Stimulated activated naive CD8-positive, alpha-beta T cell treated with anti-CD3 and anti-CD28 coated beads, Interleukin-15, amount 100 ng/mL, for 72 hours (primary cell): ENCODE measurements at regions not wholly inside any gene's neighbourhood (a gene's known extent, or its start where the extent isn't known, plus 50 kb on each side); places are given as distances from the start of the nearest gene placed in this dataset.
"Not testable (repeated sequence)": the region's sequence is repeated elsewhere in the genome, so short reads cannot be mapped to it uniquely, and the experiment has no call there.

Experiments used
- ATAC-seq: fragments of 150-1000 bp; cut with Tn5 transposase; 2 replicates; pipeline ENCODE4 v1.10.0; 2021; ENCODE audit warnings: mild to moderate bottlenecking, moderate library complexity
- DNase-seq, 2 donors: peaks; one replicate each; pipeline ENCODE4 v3.0.0; 2021 to 2022
- H3K27ac Mint-ChIP-seq, 2 donors: one replicate each; pipeline ENCODE4 v1.8.0; 2022; ENCODE audit warnings: mild to moderate bottlenecking in 2 of 2, mixed read lengths in 2 of 2, moderate library complexity in 2 of 2
- H3K27me3 Mint-ChIP-seq: one replicate; pipeline ENCODE4 v1.8.0; 2022; ENCODE audit warnings: mixed read lengths
- H3K4me1 Mint-ChIP-seq: one replicate; pipeline ENCODE4 v1.8.0; 2022; ENCODE audit warnings: mild to moderate bottlenecking, mixed read lengths
- H3K4me3 Mint-ChIP-seq, 2 donors: one replicate each; pipeline ENCODE4 v1.8.0; 2022; ENCODE audit warnings: mild to moderate bottlenecking in 2 of 2, mixed read lengths in 2 of 2, moderate library complexity in 1 of 2
- H3K9me3 Mint-ChIP-seq, 2 donors: one replicate each; pipeline ENCODE4 v1.8.0; 2022; ENCODE audit warnings: mixed read lengths in 2 of 2

GRCh38 chr4:8992981-8993380 is 121.3 kb upstream of the HMX1 start:
- not testable (repeated sequence) for DNase-seq, H3K9me3 Mint-ChIP-seq, H3K4me1 Mint-ChIP-seq, H3K4me3 Mint-ChIP-seq, ATAC-seq, H3K27me3 Mint-ChIP-seq, H3K27ac Mint-ChIP-seq

DNA sequence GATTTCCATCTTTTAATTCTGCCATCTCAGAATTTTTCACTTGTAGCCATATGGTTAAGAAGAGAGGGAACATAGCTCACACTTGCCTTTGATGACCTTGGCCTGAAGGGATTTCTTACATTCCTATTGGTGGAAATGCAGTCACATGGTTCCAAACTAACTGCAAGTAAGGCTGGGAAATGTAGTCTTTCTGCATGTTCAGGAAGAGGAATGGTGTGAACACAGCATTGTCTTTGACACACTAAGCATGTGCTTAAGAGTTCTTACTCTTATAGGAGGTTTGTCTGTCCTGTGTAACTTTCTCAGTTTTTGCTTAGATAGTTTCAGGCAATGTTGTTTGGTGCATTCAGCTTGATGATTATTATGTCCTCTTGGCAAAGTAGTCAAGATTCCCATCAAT is 119.8 kb upstream of the HMX1 start:
- not testable (repeated sequence) for DNase-seq, H3K27me3 Mint-ChIP-seq, H3K27ac Mint-ChIP-seq, ATAC-seq, H3K9me3 Mint-ChIP-seq, H3K4me3 Mint-ChIP-seq, H3K4me1 Mint-ChIP-seq

DNA sequence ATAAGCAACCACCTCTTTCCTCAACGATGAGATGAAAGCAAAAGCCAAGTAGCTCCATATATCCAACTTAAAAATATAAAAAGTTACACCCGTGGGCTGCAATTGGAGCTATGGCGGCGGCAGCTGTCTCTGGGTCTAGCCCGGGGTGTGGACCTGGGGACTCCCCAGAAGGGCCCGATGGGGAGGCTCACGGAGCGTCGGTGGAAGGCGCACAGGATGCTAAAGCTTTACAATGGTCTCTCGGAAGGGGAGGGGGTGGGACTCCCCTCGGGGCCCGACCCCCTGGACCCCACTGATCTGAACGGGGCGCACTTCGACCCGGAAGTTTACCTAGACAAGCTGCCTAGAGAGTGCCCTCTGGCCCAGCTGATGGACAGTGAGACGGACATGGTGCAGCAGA is 118.7 kb upstream of the HMX1 start:
- H3K4me1 Mint-ChIP-seq, H3K27me3 Mint-ChIP-seq, H3K9me3 Mint-ChIP-seq: not testable (repeated sequence)

GRCh38 chr4:8985786-8986185 is 114.1 kb upstream of the HMX1 start:
- H3K9me3 Mint-ChIP-seq, H3K4me3 Mint-ChIP-seq, ATAC-seq, H3K27ac Mint-ChIP-seq, H3K27me3 Mint-ChIP-seq, DNase-seq, H3K4me1 Mint-ChIP-seq: not testable (repeated sequence)

More for the DNA sequence above, 118.7 kb upstream of the HMX1 start:
- ATAC-seq, H3K4me3 Mint-ChIP-seq, DNase-seq, H3K27ac Mint-ChIP-seq: not testable (repeated sequence)

DNA sequence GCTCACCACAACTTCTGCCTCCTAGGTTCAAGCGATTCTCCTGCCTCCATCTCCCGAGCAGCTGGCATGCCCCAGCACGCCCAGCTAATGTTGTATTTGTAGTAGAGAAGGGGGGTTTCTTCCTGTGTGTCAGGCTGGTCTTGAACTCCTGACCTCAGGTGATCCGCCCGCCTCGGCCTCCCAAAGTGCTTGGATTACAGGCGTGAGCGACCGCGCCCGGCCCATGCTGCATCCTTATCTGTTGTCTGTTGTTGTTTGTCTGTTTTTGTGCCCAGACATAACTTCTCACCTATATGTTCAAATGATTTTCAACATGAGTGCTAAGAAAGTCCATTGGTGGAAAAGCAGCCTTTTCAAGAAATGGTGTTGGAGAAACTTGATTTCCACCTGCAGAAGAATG is 113.0 kb upstream of the HMX1 start:
- not testable (repeated sequence) for H3K4me3 Mint-ChIP-seq, DNase-seq, H3K4me1 Mint-ChIP-seq, ATAC-seq, H3K9me3 Mint-ChIP-seq, H3K27ac Mint-ChIP-seq, H3K27me3 Mint-ChIP-seq

- H3K27me3 Mint-ChIP-seq, H3K27ac Mint-ChIP-seq, H3K4me1 Mint-ChIP-seq, DNase-seq, ATAC-seq, H3K4me3 Mint-ChIP-seq, H3K9me3 Mint-ChIP-seq: not testable (repeated sequence)
Measured at GRCh38 chr4:8983921-8984320, 112.3 kb upstream of the HMX1 start.

DNA sequence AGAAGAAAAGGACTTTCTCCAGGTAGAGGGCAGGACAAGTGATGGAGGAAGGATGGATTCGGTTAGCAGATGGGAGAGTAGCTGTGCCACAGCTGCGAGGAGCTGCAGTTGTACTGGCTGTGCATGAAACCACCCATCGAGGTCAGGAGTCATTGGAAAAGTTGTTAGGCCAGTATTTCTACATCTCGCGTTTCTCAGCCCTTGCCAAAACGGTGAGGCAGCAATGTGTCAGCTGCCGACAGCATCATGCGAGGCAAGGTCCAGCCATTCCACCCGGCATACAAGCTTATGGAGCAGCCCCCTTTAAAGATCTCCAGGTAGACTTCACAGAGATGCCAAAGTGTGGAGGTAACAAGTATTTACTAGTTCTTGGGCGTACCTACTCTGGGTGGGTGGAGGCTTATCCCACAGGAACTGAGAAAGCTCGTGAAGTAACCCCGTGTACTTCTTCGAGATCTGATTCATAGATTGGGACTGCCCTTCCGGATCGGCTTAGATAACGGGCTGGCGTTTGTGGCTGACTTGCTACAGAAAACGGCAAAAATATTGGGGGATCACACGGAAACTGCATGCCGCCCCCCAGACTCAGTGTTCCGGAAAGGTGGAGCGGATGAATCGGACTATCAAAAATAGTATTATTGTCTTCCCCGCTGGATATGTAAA is 105.0 kb upstream of the HMX1 start:
- not testable (repeated sequence) for H3K27me3 Mint-ChIP-seq, ATAC-seq, H3K4me1 Mint-ChIP-seq, H3K4me3 Mint-ChIP-seq, H3K27ac Mint-ChIP-seq, DNase-seq, H3K9me3 Mint-ChIP-seq

GRCh38 chr4:8972635-8973034 is 101.0 kb upstream of the HMX1 start:
- H3K4me3 Mint-ChIP-seq, ATAC-seq, H3K4me1 Mint-ChIP-seq, H3K27ac Mint-ChIP-seq, DNase-seq, H3K9me3 Mint-ChIP-seq, H3K27me3 Mint-ChIP-seq: not testable (repeated sequence)

DNA sequence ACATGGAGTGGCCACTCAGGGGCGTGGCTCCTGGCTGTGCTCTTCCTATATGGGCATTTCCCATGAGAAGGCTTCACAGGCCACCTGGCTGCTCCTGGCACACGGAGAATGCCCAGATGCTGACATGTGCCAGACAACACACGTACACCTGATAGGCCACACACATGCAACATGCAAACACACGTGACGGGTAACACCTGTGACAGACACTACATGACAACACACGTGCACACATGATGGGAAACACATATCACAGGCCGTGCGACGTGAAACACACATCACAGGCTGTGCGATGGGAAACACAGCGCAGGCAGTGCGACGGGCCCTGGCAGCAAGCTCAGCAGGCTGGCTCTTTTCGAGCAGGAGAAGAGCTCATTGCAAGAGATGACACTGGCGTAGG is 94.3 kb upstream of the HMX1 start:
- H3K4me3 Mint-ChIP-seq, DNase-seq, H3K9me3 Mint-ChIP-seq, ATAC-seq, H3K27ac Mint-ChIP-seq: not testable (repeated sequence)
- peaks cover 44% of the 10 kb centered on the region for H3K27me3 Mint-ChIP-seq
- H3K4me1 Mint-ChIP-seq: peaks cover 11% of the 10 kb centered on the region

- peak overlapping the region; percentile 21 to 29 for H3K4me3 Mint-ChIP-seq
- peaks cover 11% of the 10 kb centered on the region for H3K4me1 Mint-ChIP-seq
- DNase-seq, H3K27ac Mint-ChIP-seq, H3K9me3 Mint-ChIP-seq: not testable (repeated sequence)
- peaks cover 55% of the 10 kb centered on the region for H3K27me3 Mint-ChIP-seq
- ATAC-seq: peak; percentile 64
Measured at GRCh38 chr4:8964201-8964788, 92.7 kb upstream of the HMX1 start.

DNA sequence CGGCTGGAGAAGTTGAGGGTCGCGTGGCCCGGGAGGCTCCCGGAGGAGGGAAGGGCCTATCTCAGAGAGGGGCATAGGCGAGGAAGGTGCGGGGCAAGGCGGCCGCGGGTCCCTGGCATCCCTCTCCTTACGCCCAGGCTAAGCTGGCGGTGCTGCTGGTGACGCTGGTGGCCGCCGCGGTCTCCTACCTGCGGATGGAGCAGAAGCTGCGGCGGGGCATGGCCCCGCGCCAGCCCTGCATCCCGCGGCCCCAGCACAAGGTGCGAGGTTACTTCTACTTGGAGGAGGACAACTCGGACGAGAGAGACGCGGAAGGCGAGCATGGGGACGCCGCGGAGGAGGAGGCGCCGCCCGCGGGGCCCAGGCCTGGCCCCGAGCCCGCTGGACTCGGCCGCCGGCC is 91.9 kb upstream of the HMX1 start:
- DNase-seq, H3K27ac Mint-ChIP-seq, ATAC-seq, H3K9me3 Mint-ChIP-seq, H3K4me3 Mint-ChIP-seq: not testable (repeated sequence)
- Mint-ChIP-seq H3K27me3 (peaks cover 55% of the 10 kb centered on the region), H3K4me1 (peaks cover 11% of the 10 kb centered on the region)

DNA sequence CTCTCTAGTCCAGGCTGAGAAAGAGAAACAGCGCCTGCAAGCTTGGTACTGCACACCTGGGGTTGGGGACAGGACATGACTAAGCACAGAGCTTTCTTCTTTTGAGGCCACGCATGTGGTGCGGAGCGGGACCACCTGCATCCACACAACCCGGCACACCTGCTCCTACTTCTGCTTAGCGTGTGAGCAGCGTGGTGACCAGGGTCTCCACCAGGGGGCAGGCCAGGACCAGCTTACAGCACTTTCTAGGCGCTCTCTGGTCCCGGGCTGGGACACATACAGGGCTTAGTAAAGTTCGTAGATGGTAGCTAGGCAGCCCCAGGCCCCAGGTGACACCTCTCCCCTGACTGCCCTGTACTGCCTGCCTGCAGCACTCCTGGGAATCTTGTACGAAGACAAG is 89.7 kb upstream of the HMX1 start:
- not testable (repeated sequence) for H3K9me3 Mint-ChIP-seq, H3K4me3 Mint-ChIP-seq, H3K27ac Mint-ChIP-seq, ATAC-seq
- Mint-ChIP-seq H3K4me1 (peaks cover 11% of the 10 kb centered on the region), H3K27me3 (peaks cover 55% of the 10 kb centered on the region)
- DNase-seq: peak; percentile 52 to 59

GRCh38 chr4:8959471-8959870 is 87.8 kb upstream of the HMX1 start:
- H3K9me3 Mint-ChIP-seq, DNase-seq, ATAC-seq, H3K4me3 Mint-ChIP-seq, H3K27ac Mint-ChIP-seq: not testable (repeated sequence)
- Mint-ChIP-seq H3K4me1 (peaks cover 11% of the 10 kb centered on the region), H3K27me3 (peaks cover 43% of the 10 kb centered on the region)

GRCh38 chr4:8954001-8954400 is 82.4 kb upstream of the HMX1 start:
- H3K9me3 Mint-ChIP-seq, H3K4me1 Mint-ChIP-seq, ATAC-seq, H3K27ac Mint-ChIP-seq, DNase-seq, H3K27me3 Mint-ChIP-seq, H3K4me3 Mint-ChIP-seq: not testable (repeated sequence)

- DNase-seq, H3K27ac Mint-ChIP-seq, H3K27me3 Mint-ChIP-seq, H3K4me1 Mint-ChIP-seq, H3K4me3 Mint-ChIP-seq, H3K9me3 Mint-ChIP-seq, ATAC-seq: not testable (repeated sequence)
Measured at GRCh38 chr4:8952791-8953190, 81.2 kb upstream of the HMX1 start.

DNA sequence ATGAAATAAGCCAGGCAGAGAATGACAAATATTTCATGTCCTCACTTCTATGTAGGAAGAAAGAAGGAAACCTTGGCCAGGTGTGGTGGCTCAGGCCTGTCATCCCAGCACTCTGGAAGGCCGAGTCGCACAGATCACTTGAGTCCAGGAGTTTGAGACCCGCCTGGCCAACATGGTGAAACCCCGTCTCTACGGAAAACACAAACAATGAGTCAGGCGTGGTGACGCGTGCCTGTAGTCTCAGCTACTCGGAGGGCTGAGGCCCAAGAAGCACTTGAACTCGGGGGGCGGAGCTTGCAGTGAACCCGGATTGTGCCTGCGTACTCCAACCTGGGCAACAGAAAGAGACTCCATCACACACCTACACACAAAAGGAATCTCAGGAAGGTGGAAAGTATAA is 80.5 kb upstream of the HMX1 start:
- not testable (repeated sequence) for ATAC-seq, H3K9me3 Mint-ChIP-seq, H3K27me3 Mint-ChIP-seq, DNase-seq, H3K4me3 Mint-ChIP-seq, H3K27ac Mint-ChIP-seq, H3K4me1 Mint-ChIP-seq

GRCh38 chr4:8945506-8945905 is 73.9 kb upstream of the HMX1 start:
- DNase-seq, H3K27me3 Mint-ChIP-seq, H3K4me3 Mint-ChIP-seq, H3K27ac Mint-ChIP-seq, H3K9me3 Mint-ChIP-seq, ATAC-seq, H3K4me1 Mint-ChIP-seq: not testable (repeated sequence)
